Endothelial cell of umbilical vein (primary cell): ENCODE measurements at regions not wholly inside any gene's neighbourhood (a gene's known extent, or its start where the extent isn't known, plus 50 kb on each side); places are given as distances from the start of the nearest gene placed in this dataset.

Source experiments
- BruUV-seq: library from RNA; stranded (reverse); fragments of 400-500 nt; replicated peaks from 2 replicates; lab custom pipeline; 2021; lab: Mats Ljungman, UMichigan
- CTCF ChIA-PET: fragments of 300-600, 350-600 bp; sonication (Branson Sonifier 250); formaldehyde crosslinking; loops from one replicate; lab custom pipeline; 2021; ENCODE audit warnings: antibody characterized with exemption, inconsistent platforms; lab: Charles Lee
- POLR2A ChIA-PET: fragments of 300-600, 350-600 bp; sonication (Branson Sonifier 250); formaldehyde crosslinking; loops from one replicate; lab custom pipeline; 2021; ENCODE audit warnings: antibody characterized with exemption, inconsistent platforms; lab: Charles Lee
- DNase-seq: peaks from one replicate; pipeline ENCODE4 v3.0.0-alpha.2; 2011; ENCODE audit warnings: low read depth, low spot score
- FAIRE-seq: peaks from 2 replicates; lab custom pipeline; 2011; peaks lifted over from hg19 to GRCh38; lab: Jason Lieb, UNC
- H2AFZ ChIP-seq: 2 replicates; pipeline ENCODE4 v1.6.0; 2012; ENCODE audit warnings: low read depth, low read length, control low read depth, inconsistent platforms
- H3K27ac ChIP-seq: 2 replicates; pipeline ENCODE4 v1.5.1; 2011; ENCODE audit warnings: low read depth, mild to moderate bottlenecking, control low read depth, low read length, moderate library complexity; ENCODE audit not compliant: insufficient read depth
- H3K27me3 ChIP-seq, 2 experiments: 2 replicates each; pipeline versions ENCODE4 v1.6.0 to v1.6.1; 2011; ENCODE audit warnings: low read length in 2 of 2, mixed read lengths in 1 of 2; ENCODE audit not compliant: control insufficient read depth in 2 of 2, insufficient read depth in 2 of 2
- H3K36me3 ChIP-seq, 2 experiments: 2 replicates in 1 of 2; 3 replicates in 1 of 2; pipeline ENCODE4 v1.5.1; 2011; ENCODE audit warnings: low read length in 2 of 2, mild to moderate bottlenecking in 1 of 2, moderate library complexity in 1 of 2; ENCODE audit not compliant: control insufficient read depth in 2 of 2, insufficient read depth in 2 of 2; ENCODE audit errors: extremely low read depth in 1 of 2
- H3K4me1 ChIP-seq: 3 replicates; pipeline ENCODE4 v1.5.1; 2011; ENCODE audit warnings: mild to moderate bottlenecking, low read length; ENCODE audit not compliant: control insufficient read depth, insufficient read depth; ENCODE audit errors: extremely low read depth
- H3K4me2 ChIP-seq: 2 replicates; pipeline ENCODE4 v1.6.1; 2011; ENCODE audit warnings: low read length, control low read depth, mixed read lengths; ENCODE audit not compliant: insufficient read depth
- H3K4me3 ChIP-seq, 3 experiments: fragments of 200-600 bp in 1 of 3; sonication (generic), shearing (Covaris generic) in 1 of 3; replicated peaks in 1 of 3; 2 replicates each; pipeline ENCODE4 v1.5.1; 2011 to 2016; ENCODE audit warnings: control low read depth in 3 of 3, low read length in 3 of 3, mild to moderate bottlenecking in 2 of 3, inconsistent platforms in 1 of 3, low read depth in 1 of 3, moderate library complexity in 1 of 3; ENCODE audit not compliant: insufficient read depth in 1 of 3
- H3K79me2 ChIP-seq: 2 replicates; pipeline ENCODE4 v1.6.0; 2012; ENCODE audit warnings: low read length, inconsistent platforms; ENCODE audit not compliant: control insufficient read depth, insufficient read depth
- H3K9ac ChIP-seq: replicated peaks from 2 replicates; pipeline ENCODE3; 2011; ENCODE audit warnings: low read length, control low read depth; ENCODE audit not compliant: insufficient read depth; ENCODE audit errors: extremely low read depth
- H3K9me1 ChIP-seq: replicated peaks from 3 replicates; pipeline ENCODE4 v1.6.0; 2011; ENCODE audit warnings: mild to moderate bottlenecking, low read length; ENCODE audit not compliant: control insufficient read depth, insufficient read depth; ENCODE audit errors: extremely low read depth
- H3K9me3 ChIP-seq: replicated peaks from 2 replicates; pipeline ENCODE4 v1.5.1; 2012; ENCODE audit warnings: low read length, inconsistent platforms; ENCODE audit not compliant: control insufficient read depth, insufficient read depth
- H4K20me1 ChIP-seq: replicated peaks from 2 replicates; pipeline ENCODE3; 2011; ENCODE audit warnings: mild to moderate bottlenecking, low read length; ENCODE audit not compliant: control insufficient read depth, insufficient read depth; ENCODE audit errors: extremely low read depth
- CTCF ChIP-seq, 2 donors: IDR thresholded peaks; 1 replicate in 1 of 2; 2 replicates in 1 of 2; pipeline ENCODE4 v1.5.1; 2011; ENCODE audit warnings: low read length in 2 of 2, mild to moderate bottlenecking in 2 of 2, moderate library complexity in 2 of 2, control low read depth in 1 of 2, inconsistent platforms in 1 of 2, low read depth in 1 of 2; ENCODE audit not compliant: insufficient read depth in 1 of 2; ENCODE audit errors: extremely low read depth in 1 of 2
- EZH2 ChIP-seq: IDR thresholded peaks from 2 replicates; pipeline ENCODE4 v1.6.1; 2012; ENCODE audit warnings: borderline replicate concordance, low read depth, mild to moderate bottlenecking, moderate library complexity, low read length, inconsistent platforms; ENCODE audit not compliant: severe bottlenecking
- FOS ChIP-seq: IDR thresholded peaks from 2 replicates; pipeline ENCODE4 v1.6.1; 2011; ENCODE audit warnings: mild to moderate bottlenecking, low read length, moderate library complexity, borderline replicate concordance; ENCODE audit not compliant: insufficient read depth
- GATA2 ChIP-seq: IDR thresholded peaks from 2 replicates; pipeline ENCODE4 v1.7.0; 2011; ENCODE audit warnings: low read depth, mild to moderate bottlenecking, moderate library complexity, mixed read lengths, low read length; ENCODE audit not compliant: insufficient read length, insufficient read depth
- JUN ChIP-seq: IDR thresholded peaks from 2 replicates; pipeline ENCODE4 v1.6.1; 2011; ENCODE audit warnings: borderline replicate concordance, low read depth; ENCODE audit not compliant: insufficient read length, insufficient read depth
- MYC ChIP-seq: IDR thresholded peaks from one replicate; pipeline ENCODE4 v1.6.1; 2011; ENCODE audit warnings: mild to moderate bottlenecking, low read depth, low read length
- POLR2A ChIP-seq: IDR thresholded peaks from 2 replicates; pipeline ENCODE4 v1.6.1; 2012; ENCODE audit warnings: low read depth, mild to moderate bottlenecking, control low read depth, low read length
- POLR2AphosphoS5 ChIP-seq: IDR thresholded peaks from 2 replicates; pipeline ENCODE4 v1.6.1; 2012; ENCODE audit warnings: low read depth, mild to moderate bottlenecking, control low read depth, low read length, moderate library complexity; ENCODE audit not compliant: insufficient read depth
- dilution Hi-C: fragments of 300-500 bp; cut with MboI; formaldehyde crosslinking; loops from one replicate; pipeline ENCODE4 v1.15.0; 2019; ENCODE audit warnings: low sequenced_read_pairs; ENCODE audit not compliant: extremely low pct_ligation_motif_present
- intact Hi-C: fragments of 100-400 bp; cut with micrococcal nuclease; formaldehyde crosslinking; loops from one replicate; pipeline ENCODE4 v1.10.0; 2022
- TF ChIP-seq, protein P1 (sequence below): IDR thresholded peaks from 2 replicates; pipeline ENCODE4 v1.6.1; 2011; ENCODE audit not compliant: insufficient read depth, insufficient read length

GRCh38 chr22:49124608-49125007 lies 703.1 kb downstream of the BRD1 start:
- no TSS peak for BruUV-seq
- Histone ChIP-seq H3K4me1 (no peaks in the 10 kb centered on the region), H3K27me3 (no peaks in the 10 kb centered on the region), H3K9me3 (peaks cover 6% of the 10 kb centered on the region), H3K4me2 (no peak overlapping the region), H3K4me3 (no peak overlapping the region), H3K27ac (no peak overlapping the region), H3K9ac (no peak overlapping the region), H2AFZ (no peak overlapping the region), H3K9me1 (no peaks in the 10 kb centered on the region), H3K79me2 (no peaks in the 10 kb centered on the region), H3K36me3 (no peaks in the 10 kb centered on the region), H4K20me1 (no peaks in the 10 kb centered on the region)
- CTCF ChIA-PET = no interaction called here
- POLR2A ChIA-PET = no interaction called here
- dilution Hi-C loops = no loop called here
- FAIRE-seq (no peak), DNase-seq (no peak)
- intact Hi-C loops = no loop called here
- TF ChIP-seq GATA2 = no peak
- TF ChIP-seq CTCF (IDR thresholded peaks at IDR 0.05; ENCODE audit: extremely low read depth in 1 of 2, insufficient read depth in 1 of 2, low read depth in 1 of 2, low read length in 2 of 2) = no peak
- TF ChIP-seq FOS = no peak
- TF ChIP-seq, protein P1, sequence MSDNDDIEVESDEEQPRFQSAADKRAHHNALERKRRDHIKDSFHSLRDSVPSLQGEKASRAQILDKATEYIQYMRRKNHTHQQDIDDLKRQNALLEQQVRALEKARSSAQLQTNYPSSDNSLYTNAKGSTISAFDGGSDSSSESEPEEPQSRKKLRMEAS = no peak
- no peak for TF ChIP-seq MYC
- no peak for TF ChIP-seq POLR2A
- TF ChIP-seq JUN = no peak
- TF ChIP-seq POLR2AphosphoS5 = no peak
- TF ChIP-seq EZH2 = no peak
